ENCODE measurements at regions not wholly inside any gene's neighbourhood (a gene's known extent, or its start where the extent isn't known, plus 50 kb on each side); places are given as distances from the start of the nearest gene placed in this dataset.
A peak's percentile ranks its signal among the peaks of the same experiment; 100 is the strongest.

GRCh38 chr12:97093187-97093683 is 186.2 kb downstream of the NEDD1 start:
- ATAC-seq, result no peak
- no peak for DNase-seq

GRCh38 chr12:97097734-97098133 is 190.7 kb downstream of the NEDD1 start:
- ATAC-seq, result no peak
- DNase-seq, result no peak

- DNase-seq (no peak), ATAC-seq (no peak)
Observed at GRCh38 chr12:97109441-97109840, 202.4 kb downstream of the NEDD1 start.

- DNase-seq (no peak), ATAC-seq (no peak)
Observed at GRCh38 chr12:97112136-97112535, 205.1 kb downstream of the NEDD1 start.

GRCh38 chr12:97118796-97119375 is 211.8 kb downstream of the NEDD1 start:
- DNase-seq, result no peak
- no peak for ATAC-seq

- ATAC-seq (no peak), DNase-seq (no peak)
Observed at GRCh38 chr12:97127061-97127460, 220.0 kb downstream of the NEDD1 start.

- DNase-seq, result no peak
Observed at GRCh38 chr12:97131220-97131981, 224.3 kb downstream of the NEDD1 start.

GRCh38 chr12:97132270-97132669 is 225.2 kb downstream of the NEDD1 start:
- DNase-seq (no peak), ATAC-seq (no peak)

More at GRCh38 chr12:97131220-97131981, 224.3 kb downstream of the NEDD1 start:
- no peak for ATAC-seq

- DNase-seq (no peak), ATAC-seq (no peak)
Observed at GRCh38 chr12:97134495-97134894, 227.4 kb downstream of the NEDD1 start.

- no peak for DNase-seq
- ATAC-seq, result no peak
Observed at GRCh38 chr12:97140355-97140754, 233.3 kb downstream of the NEDD1 start.

GRCh38 chr12:97142737-97143410 is 235.8 kb downstream of the NEDD1 start:
- DNase-seq (no peak), ATAC-seq (no peak)

- ATAC-seq (peak; percentile 88), DNase-seq (peak; percentile 61)
Observed at GRCh38 chr12:97148941-97149559, 242.0 kb downstream of the NEDD1 start.

- ATAC-seq (no peak), DNase-seq (no peak)
Observed at GRCh38 chr12:97151481-97151880, 244.4 kb downstream of the NEDD1 start.

GRCh38 chr12:97159377-97159776 is 252.3 kb downstream of the NEDD1 start:
- DNase-seq (no peak), ATAC-seq (no peak)

GRCh38 chr12:97160277-97160676 is 253.2 kb downstream of the NEDD1 start:
- ATAC-seq (no peak), DNase-seq (no peak)

- DNase-seq (no peak), ATAC-seq (no peak)
Observed at GRCh38 chr12:97162173-97162572, 255.1 kb downstream of the NEDD1 start.

- DNase-seq (no peak), ATAC-seq (no peak)
Observed at GRCh38 chr12:97164936-97165335, 257.9 kb downstream of the NEDD1 start.

- ATAC-seq (no peak), DNase-seq (no peak)
Observed at GRCh38 chr12:97167598-97167997, 260.5 kb downstream of the NEDD1 start.

GRCh38 chr12:97168804-97169203 is 261.7 kb downstream of the NEDD1 start:
- DNase-seq, result no peak

GRCh38 chr12:97169889-97170567 is 263.0 kb downstream of the NEDD1 start:
- DNase-seq (no peak), ATAC-seq (no peak)

More at GRCh38 chr12:97168804-97169203, 261.7 kb downstream of the NEDD1 start:
- no peak for ATAC-seq

- DNase-seq, result no peak
- no peak for ATAC-seq
Observed at GRCh38 chr12:97173688-97174410, 266.8 kb downstream of the NEDD1 start.

Measured in stimulated activated naive CD8-positive, alpha-beta T cell treated with anti-CD3 and anti-CD28 coated beads, Interleukin-15, Interleukin-2, amounts not matched to agents 100 U/mL and 50 U/mL, for 24 hours (primary cell).